Epidermal melanocyte (primary cell): ENCODE measurements at regions not wholly inside any gene's neighbourhood (a gene's known extent, or its start where the extent isn't known, plus 50 kb on each side); places are given as distances from the start of the nearest gene placed in this dataset.

Experiments used
- DNase-seq: peaks from one replicate; pipeline ENCODE4 v3.0.0; 2011; ENCODE audit warnings: low spot score; ENCODE audit not compliant: insufficient read length

GRCh38 chr3:103341078-103341606, 906.3 kb downstream of the ZPLD1 start:
- no peak for DNase-seq

GRCh38 chr3:103342205-103342731, 907.5 kb downstream of the ZPLD1 start:
- DNase-seq: no peak

- DNase-seq: no peak
Observed at GRCh38 chr3:103349760-103350159, 914.9 kb downstream of the ZPLD1 start.

GRCh38 chr3:103365467-103365866, 930.7 kb downstream of the ZPLD1 start:
- no peak for DNase-seq

- DNase-seq: no peak
Observed at GRCh38 chr3:103367481-103367880, 932.7 kb downstream of the ZPLD1 start.

GRCh38 chr3:103371411-103371810, 936.6 kb downstream of the ZPLD1 start:
- DNase-seq: no peak

- DNase-seq: no peak
Observed at GRCh38 chr3:103372031-103372430, 937.2 kb downstream of the ZPLD1 start.

- no peak for DNase-seq
Observed at GRCh38 chr3:103380391-103380790, 945.6 kb downstream of the ZPLD1 start.

- DNase-seq: no peak
Observed at GRCh38 chr3:103381296-103382079, 946.7 kb downstream of the ZPLD1 start.

GRCh38 chr3:103385961-103386656, 951.3 kb downstream of the ZPLD1 start:
- DNase-seq: no peak

GRCh38 chr3:103388214-103388613, 953.4 kb downstream of the ZPLD1 start:
- DNase-seq: no peak

GRCh38 chr3:103389356-103389755, 954.5 kb downstream of the ZPLD1 start:
- DNase-seq: no peak

GRCh38 chr3:103393395-103394186, 958.8 kb downstream of the ZPLD1 start:
- DNase-seq: no peak

- DNase-seq: no peak
Observed at GRCh38 chr3:103403191-103403590, 968.4 kb downstream of the ZPLD1 start.

GRCh38 chr3:103406320-103406850, 971.6 kb downstream of the ZPLD1 start:
- no peak for DNase-seq

- no peak for DNase-seq
Observed at GRCh38 chr3:103410231-103410630, 975.4 kb downstream of the ZPLD1 start.

GRCh38 chr3:103421460-103421859, 986.6 kb downstream of the ZPLD1 start:
- DNase-seq: no peak

GRCh38 chr3:103437883-103438282, 1003.1 kb downstream of the ZPLD1 start:
- no peak for DNase-seq

GRCh38 chr3:103440539-103441203, 1005.9 kb downstream of the ZPLD1 start:
- no peak for DNase-seq

GRCh38 chr3:103446953-103447629, 1012.3 kb downstream of the ZPLD1 start:
- no peak for DNase-seq
